ENCODE measurements at regions not wholly inside any gene's neighbourhood (a gene's known extent, or its start where the extent isn't known, plus 50 kb on each side); places are given as distances from the start of the nearest gene placed in this dataset.

GRCh38 chr18:41643427-41643826 lies 311.6 kb upstream of the PIK3C3 start:
- TF ChIP-seq CTCF (IDR thresholded peaks at IDR 0.05 in 8 of 11, conservative IDR thresholded peaks at IDR 0.05 in 3 of 11), result no peak
- TF ChIP-seq POLR2AphosphoS5 (IDR thresholded peaks at IDR 0.05), result no peak
